NCI-H69 (cell line): ENCODE measurements at regions not wholly inside any gene's neighbourhood (a gene's known extent, or its start where the extent isn't known, plus 50 kb on each side); places are given as distances from the start of the nearest gene placed in this dataset.
"Not testable (repeated sequence)": the region's sequence is repeated elsewhere in the genome, so short reads cannot be mapped to it uniquely, and the experiment has no call there.

Source experiments
- DNase-seq: peaks from one replicate; lab custom pipeline; 2025; lab: John Stamatoyannopoulos, UW

GRCh38 chr9:82911996-82912395 lies 150.9 kb downstream of the RASEF start:
- no peak for DNase-seq

GRCh38 chr9:82912645-82913044 lies 150.3 kb downstream of the RASEF start:
- DNase-seq, result peak; percentile 57

GRCh38 chr9:82916238-82916637 lies 146.7 kb downstream of the RASEF start:
- not testable (repeated sequence) for DNase-seq

- peak; percentile 80 for DNase-seq
Observed at GRCh38 chr9:82920154-82920553, 142.8 kb downstream of the RASEF start.

GRCh38 chr9:82922686-82923085 lies 140.3 kb downstream of the RASEF start:
- DNase-seq, result no peak

GRCh38 chr9:82923092-82923911 lies 139.6 kb downstream of the RASEF start:
- DNase-seq, result peak; percentile 99

GRCh38 chr9:82923912-82924605 lies 138.9 kb downstream of the RASEF start:
- peak; percentile 99 for DNase-seq
